Heart left ventricle (tissue), 13 donors: ENCODE measurements at regions not wholly inside any gene's neighbourhood (a gene's known extent, or its start where the extent isn't known, plus 50 kb on each side); places are given as distances from the start of the nearest gene placed in this dataset.

Experiments
- POLR2A ChIP-seq, 2 donors: fragments of 450-650 bp; IDR thresholded peaks; one replicate each; pipeline ENCODE4 v1.6.1; 2017; ENCODE audit warnings: antibody characterized with exemption in 2 of 2, mild to moderate bottlenecking in 2 of 2, moderate library complexity in 2 of 2
- TF ChIP-seq, protein P1 (sequence below), 12 donors: fragments of 200-600 bp; sonication (generic) in 4 of 12; IDR thresholded peaks; one replicate each; pipeline versions ENCODE4 v1.5.0 to v1.8.0; 2018 to 2022; ENCODE audit warnings: antibody characterized with exemption in 12 of 12, mild to moderate bottlenecking in 5 of 12
- donor health status: ischemic (EF 13 %, LVEDD 7.1; RV severe dilation, severe dysfunction).
- donor health status: DM: no; HTN: yes; CAD: no.
- donor health status: DM: no; HTN: no; CAD: no.
- donor health status: ischemic (EF 25% LVEDD 6.9; RV normal size, moderate dysfunction).
- donor health status: ischemic (EF 25% LVEDD 5.7; RV mildly dilated, moderate dysfunction).
- donor health status: ischemic (EF 35%, LVEDD 5.7; RV mildly dilated, moderate dysfunction).
- donor health status: nonischemic (EF 11% LVEDD 7.7; RV severe dilation, severe dysfunction).
- donor health status: DM: yes; HTN: yes; CAD: no.
- donor health status: PGD.
- donor health status: ischemic (EF 29% LVEDD 5.4; RV normal size, mild dysfunction).
- donor health status: nonischemic (EF 23%, LVEDD 6.1; RV moderate dilation, normal function).

DNA sequence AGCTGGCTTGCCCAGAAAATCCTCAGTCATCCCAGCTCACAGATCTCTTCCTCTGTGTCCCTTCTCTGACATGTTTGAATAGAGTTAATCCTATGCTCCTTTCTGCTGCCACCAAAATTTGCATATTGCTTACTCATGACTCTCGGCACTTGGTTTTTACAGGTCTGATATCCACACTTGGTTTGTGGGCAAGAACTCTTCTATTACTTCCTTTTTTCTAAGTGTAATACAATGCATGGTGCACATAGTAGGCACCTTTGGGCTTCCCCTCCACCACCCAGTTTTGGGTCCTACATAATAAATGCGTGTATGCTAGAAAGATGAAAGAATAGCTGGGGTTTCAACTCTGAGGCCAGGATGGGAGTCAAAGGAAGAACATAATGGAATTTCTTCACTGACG, 69.7 kb upstream of the GRK3 start:
- TF ChIP-seq, protein P1, sequence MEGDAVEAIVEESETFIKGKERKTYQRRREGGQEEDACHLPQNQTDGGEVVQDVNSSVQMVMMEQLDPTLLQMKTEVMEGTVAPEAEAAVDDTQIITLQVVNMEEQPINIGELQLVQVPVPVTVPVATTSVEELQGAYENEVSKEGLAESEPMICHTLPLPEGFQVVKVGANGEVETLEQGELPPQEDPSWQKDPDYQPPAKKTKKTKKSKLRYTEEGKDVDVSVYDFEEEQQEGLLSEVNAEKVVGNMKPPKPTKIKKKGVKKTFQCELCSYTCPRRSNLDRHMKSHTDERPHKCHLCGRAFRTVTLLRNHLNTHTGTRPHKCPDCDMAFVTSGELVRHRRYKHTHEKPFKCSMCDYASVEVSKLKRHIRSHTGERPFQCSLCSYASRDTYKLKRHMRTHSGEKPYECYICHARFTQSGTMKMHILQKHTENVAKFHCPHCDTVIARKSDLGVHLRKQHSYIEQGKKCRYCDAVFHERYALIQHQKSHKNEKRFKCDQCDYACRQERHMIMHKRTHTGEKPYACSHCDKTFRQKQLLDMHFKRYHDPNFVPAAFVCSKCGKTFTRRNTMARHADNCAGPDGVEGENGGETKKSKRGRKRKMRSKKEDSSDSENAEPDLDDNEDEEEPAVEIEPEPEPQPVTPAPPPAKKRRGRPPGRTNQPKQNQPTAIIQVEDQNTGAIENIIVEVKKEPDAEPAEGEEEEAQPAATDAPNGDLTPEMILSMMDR (IDR thresholded peaks at IDR 0.05), result no peak
- no peak for TF ChIP-seq POLR2A (IDR thresholded peaks at IDR 0.05)
